ENCODE measurements at regions not wholly inside any gene's neighbourhood (a gene's known extent, or its start where the extent isn't known, plus 50 kb on each side); places are given as distances from the start of the nearest gene placed in this dataset.
"Not testable (repeated sequence)": the region's sequence is repeated elsewhere in the genome, so short reads cannot be mapped to it uniquely, and the experiment has no call there.

- H3K9me3 ChIP-seq (ENCODE audit: control insufficient read depth, low read length, poor library complexity, severe bottlenecking) = peaks cover 2% of the 10 kb centered on the region
- Mint-ChIP-seq H3K36me3 (ENCODE audit: low read depth) (no peaks in the 10 kb centered on the region), H3K27ac (no peak overlapping the region), H3K27me3 (no peaks in the 10 kb centered on the region), H3K4me3 (no peak overlapping the region), H3K4me1 (no peaks in the 10 kb centered on the region)
- no peak for ATAC-seq
- no peak for DNase-seq
Observed at GRCh38 chr7:119096683-119097082, 872.2 kb downstream of the ANKRD7 start.

- DNase-seq; H3K36me3 Mint-ChIP-seq (ENCODE audit: low read depth); H3K27ac Mint-ChIP-seq; H3K9me3 ChIP-seq (ENCODE audit: control insufficient read depth, low read length, poor library complexity, severe bottlenecking); H3K4me3 Mint-ChIP-seq; H3K27me3 Mint-ChIP-seq; H3K4me1 Mint-ChIP-seq; ATAC-seq: not testable (repeated sequence)
Observed at GRCh38 chr7:119100611-119101258, 876.2 kb downstream of the ANKRD7 start.

GRCh38 chr7:119102291-119102690, 877.8 kb downstream of the ANKRD7 start:
- no peaks in the 10 kb centered on the region for H3K36me3 Mint-ChIP-seq (ENCODE audit: low read depth)
- H3K4me1 Mint-ChIP-seq = no peaks in the 10 kb centered on the region
- H3K4me3 Mint-ChIP-seq = no peak overlapping the region
- ATAC-seq = no peak
- H3K27ac Mint-ChIP-seq = no peak overlapping the region
- DNase-seq = no peak
- H3K9me3 ChIP-seq (ENCODE audit: control insufficient read depth, low read length, poor library complexity, severe bottlenecking) = no peaks in the 10 kb centered on the region
- H3K27me3 Mint-ChIP-seq = no peaks in the 10 kb centered on the region

- DNase-seq (no peak), ATAC-seq (no peak)
- H3K4me3 Mint-ChIP-seq = no peak overlapping the region
- no peaks in the 10 kb centered on the region for H3K9me3 ChIP-seq (ENCODE audit: control insufficient read depth, low read length, poor library complexity, severe bottlenecking)
- H3K27me3 Mint-ChIP-seq = no peaks in the 10 kb centered on the region
- H3K4me1 Mint-ChIP-seq = no peaks in the 10 kb centered on the region
- no peaks in the 10 kb centered on the region for H3K36me3 Mint-ChIP-seq (ENCODE audit: low read depth)
- no peak overlapping the region for H3K27ac Mint-ChIP-seq
Observed at GRCh38 chr7:119105381-119105780, 880.9 kb downstream of the ANKRD7 start.

GRCh38 chr7:119123326-119123725, 898.8 kb downstream of the ANKRD7 start:
- Mint-ChIP-seq H3K27ac (no peak overlapping the region), H3K4me1 (no peaks in the 10 kb centered on the region), H3K27me3 (no peaks in the 10 kb centered on the region), H3K4me3 (no peak overlapping the region), H3K36me3 (ENCODE audit: low read depth) (no peaks in the 10 kb centered on the region)
- no peaks in the 10 kb centered on the region for H3K9me3 ChIP-seq (ENCODE audit: control insufficient read depth, low read length, poor library complexity, severe bottlenecking)
- ATAC-seq = no peak
- no peak for DNase-seq

GRCh38 chr7:119127706-119128105, 903.2 kb downstream of the ANKRD7 start:
- ATAC-seq (no peak), DNase-seq (no peak)
- Mint-ChIP-seq H3K27me3 (no peaks in the 10 kb centered on the region), H3K36me3 (ENCODE audit: low read depth) (no peaks in the 10 kb centered on the region), H3K4me1 (no peaks in the 10 kb centered on the region), H3K4me3 (no peak overlapping the region), H3K27ac (no peak overlapping the region)
- H3K9me3 ChIP-seq (ENCODE audit: control insufficient read depth, low read length, poor library complexity, severe bottlenecking) = no peaks in the 10 kb centered on the region

GRCh38 chr7:119132436-119132835, 907.9 kb downstream of the ANKRD7 start:
- Mint-ChIP-seq H3K4me3 (no peak overlapping the region), H3K27ac (no peak overlapping the region), H3K27me3 (no peaks in the 10 kb centered on the region), H3K4me1 (no peaks in the 10 kb centered on the region), H3K36me3 (ENCODE audit: low read depth) (no peaks in the 10 kb centered on the region)
- ATAC-seq (no peak), DNase-seq (no peak)
- no peaks in the 10 kb centered on the region for H3K9me3 ChIP-seq (ENCODE audit: control insufficient read depth, low read length, poor library complexity, severe bottlenecking)

GRCh38 chr7:119167431-119167830, 942.9 kb downstream of the ANKRD7 start:
- DNase-seq = no peak
- Mint-ChIP-seq H3K4me3 (no peak overlapping the region), H3K36me3 (ENCODE audit: low read depth) (no peaks in the 10 kb centered on the region), H3K27me3 (no peaks in the 10 kb centered on the region), H3K27ac (no peak overlapping the region), H3K4me1 (no peaks in the 10 kb centered on the region)
- peaks cover 3% of the 10 kb centered on the region for H3K9me3 ChIP-seq (ENCODE audit: control insufficient read depth, low read length, poor library complexity, severe bottlenecking)
- no peak for ATAC-seq

GRCh38 chr7:119172043-119172442, 947.5 kb downstream of the ANKRD7 start:
- peaks cover under 1% of the 10 kb centered on the region for H3K9me3 ChIP-seq (ENCODE audit: control insufficient read depth, low read length, poor library complexity, severe bottlenecking)
- DNase-seq (no peak), ATAC-seq (no peak)
- Mint-ChIP-seq H3K27me3 (no peaks in the 10 kb centered on the region), H3K4me1 (no peaks in the 10 kb centered on the region), H3K27ac (no peak overlapping the region), H3K36me3 (ENCODE audit: low read depth) (no peaks in the 10 kb centered on the region), H3K4me3 (no peak overlapping the region)

- no peaks in the 10 kb centered on the region for H3K27me3 Mint-ChIP-seq
- no peak for DNase-seq
- H3K9me3 ChIP-seq (ENCODE audit: control insufficient read depth, low read length, poor library complexity, severe bottlenecking) = no peaks in the 10 kb centered on the region
- no peak overlapping the region for H3K4me3 Mint-ChIP-seq
- H3K27ac Mint-ChIP-seq = no peak overlapping the region
- H3K4me1 Mint-ChIP-seq = no peaks in the 10 kb centered on the region
- H3K36me3 Mint-ChIP-seq (ENCODE audit: low read depth) = no peaks in the 10 kb centered on the region
- no peak for ATAC-seq
Observed at GRCh38 chr7:119175911-119176627, 951.6 kb downstream of the ANKRD7 start.

GRCh38 chr7:119177863-119178262, 953.4 kb downstream of the ANKRD7 start:
- no peaks in the 10 kb centered on the region for H3K27me3 Mint-ChIP-seq
- DNase-seq (no peak), ATAC-seq (no peak)
- no peak overlapping the region for H3K27ac Mint-ChIP-seq
- no peaks in the 10 kb centered on the region for H3K4me1 Mint-ChIP-seq
- no peaks in the 10 kb centered on the region for H3K9me3 ChIP-seq (ENCODE audit: control insufficient read depth, low read length, poor library complexity, severe bottlenecking)
- H3K36me3 Mint-ChIP-seq (ENCODE audit: low read depth) = no peaks in the 10 kb centered on the region
- H3K4me3 Mint-ChIP-seq = no peak overlapping the region

GRCh38 chr7:119184124-119184788, 959.8 kb downstream of the ANKRD7 start:
- H3K9me3 ChIP-seq (ENCODE audit: control insufficient read depth, low read length, poor library complexity, severe bottlenecking) = no peaks in the 10 kb centered on the region
- ATAC-seq (no peak), DNase-seq (no peak)
- H3K27me3 Mint-ChIP-seq = no peaks in the 10 kb centered on the region
- H3K36me3 Mint-ChIP-seq (ENCODE audit: low read depth) = no peaks in the 10 kb centered on the region
- no peaks in the 10 kb centered on the region for H3K4me1 Mint-ChIP-seq
- no peak overlapping the region for H3K27ac Mint-ChIP-seq
- no peak overlapping the region for H3K4me3 Mint-ChIP-seq

- Mint-ChIP-seq H3K27me3 (no peaks in the 10 kb centered on the region), H3K4me3 (no peak overlapping the region), H3K4me1 (no peaks in the 10 kb centered on the region), H3K27ac (no peak overlapping the region), H3K36me3 (ENCODE audit: low read depth) (no peaks in the 10 kb centered on the region)
- DNase-seq = no peak
- H3K9me3 ChIP-seq (ENCODE audit: control insufficient read depth, low read length, poor library complexity, severe bottlenecking) = peaks cover 4% of the 10 kb centered on the region
- no peak for ATAC-seq
Observed at GRCh38 chr7:119196183-119196582, 971.7 kb downstream of the ANKRD7 start.

All from T-helper 17 cell (primary cell).